ENCODE measurements at regions not wholly inside any gene's neighbourhood (a gene's known extent, or its start where the extent isn't known, plus 50 kb on each side); places are given as distances from the start of the nearest gene placed in this dataset.

DNA sequence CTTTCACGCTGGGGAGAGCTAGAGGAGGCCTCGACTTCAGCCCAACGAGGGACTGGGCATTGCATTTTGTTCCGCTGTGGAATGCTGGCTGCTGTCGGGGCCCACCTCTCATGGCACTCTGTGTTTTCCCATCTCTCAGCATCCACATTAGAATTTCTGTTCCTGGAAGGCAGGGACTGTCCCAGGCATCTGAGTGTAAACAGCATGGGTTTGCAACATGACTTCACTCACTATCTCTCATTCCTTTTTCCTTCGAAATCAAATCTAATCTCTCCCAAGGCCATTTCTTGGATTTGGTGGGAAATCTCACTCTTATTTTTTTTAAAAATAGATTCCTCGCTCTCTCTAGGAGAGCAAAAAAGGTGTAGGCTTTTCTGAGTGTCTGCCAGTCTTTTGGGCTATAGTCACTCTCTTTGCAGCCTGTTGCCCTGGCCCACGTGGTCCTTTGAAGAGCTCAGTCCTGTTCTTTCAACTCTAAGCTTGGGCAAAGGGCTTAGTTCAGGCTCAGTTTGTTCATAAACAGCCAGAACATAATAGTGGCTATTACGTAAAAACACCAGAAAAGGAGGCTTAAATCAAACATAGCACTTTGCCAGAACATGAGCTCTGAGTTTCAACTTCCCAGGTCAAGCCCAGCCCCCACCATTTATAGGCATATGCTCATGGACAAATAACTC, 284.6 kb upstream of the ZFP64 start:
- no peak for DNase-seq

DNA sequence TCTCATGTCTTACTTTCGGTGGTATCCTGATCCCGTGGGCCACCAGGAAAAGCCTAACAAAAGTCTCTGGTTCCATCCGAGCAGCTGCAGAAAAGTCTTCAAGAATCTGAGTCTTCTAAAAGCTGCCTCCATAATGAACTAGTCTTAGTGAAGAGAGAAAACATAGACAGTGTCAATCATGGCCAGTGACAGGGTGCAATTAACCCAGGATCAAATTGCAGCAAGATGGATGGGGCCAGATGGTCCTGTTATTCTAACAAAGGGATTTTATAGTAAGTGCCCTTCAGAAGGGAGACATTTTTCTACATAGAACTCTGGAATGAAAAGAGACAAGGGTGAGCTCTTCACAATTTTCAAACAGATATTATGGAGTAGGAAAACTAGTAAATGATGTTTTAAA, 281.6 kb upstream of the ZFP64 start:
- DNase-seq = peak; percentile 17 to 74 (median 29)

DNA sequence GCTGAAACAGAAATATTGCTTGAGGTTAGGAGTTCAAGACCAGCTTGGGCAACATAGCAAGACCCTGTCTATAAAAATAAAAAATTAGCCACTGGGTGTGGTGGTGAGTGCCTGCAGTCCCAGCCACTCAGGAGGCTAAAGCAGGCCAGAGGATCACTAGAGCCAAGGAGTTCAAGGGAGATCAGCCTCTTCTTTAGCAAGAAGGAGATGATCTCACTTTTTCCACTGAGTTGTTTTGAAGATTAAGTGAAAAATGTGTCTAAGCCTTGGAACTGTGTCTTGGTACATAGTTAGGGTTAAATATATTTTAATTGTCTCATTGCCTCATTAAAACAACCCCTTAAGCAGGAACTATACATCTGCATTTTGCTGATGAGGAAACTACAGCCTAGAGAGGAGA, 279.0 kb upstream of the ZFP64 start:
- no peak for DNase-seq

DNA sequence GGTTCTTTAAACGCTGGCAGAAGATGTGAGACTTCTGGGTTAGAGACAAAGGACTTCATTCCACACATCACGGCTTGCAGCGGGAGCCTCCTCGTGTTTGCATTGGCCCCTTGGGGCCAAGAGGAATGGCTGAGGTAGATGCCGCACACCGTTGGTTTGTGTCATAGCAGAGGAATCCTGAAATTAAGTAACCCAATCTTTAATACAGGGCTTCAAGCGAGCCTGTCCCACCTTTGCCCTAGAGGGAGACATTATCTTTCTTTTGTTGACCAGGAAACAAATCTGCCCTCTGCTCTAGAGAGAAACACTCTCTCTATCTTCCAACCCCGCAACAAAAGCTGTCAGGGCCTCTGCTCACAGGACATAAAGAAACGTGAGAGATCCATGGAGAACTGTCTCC, 277.5 kb upstream of the ZFP64 start:
- no peak for DNase-seq

DNA sequence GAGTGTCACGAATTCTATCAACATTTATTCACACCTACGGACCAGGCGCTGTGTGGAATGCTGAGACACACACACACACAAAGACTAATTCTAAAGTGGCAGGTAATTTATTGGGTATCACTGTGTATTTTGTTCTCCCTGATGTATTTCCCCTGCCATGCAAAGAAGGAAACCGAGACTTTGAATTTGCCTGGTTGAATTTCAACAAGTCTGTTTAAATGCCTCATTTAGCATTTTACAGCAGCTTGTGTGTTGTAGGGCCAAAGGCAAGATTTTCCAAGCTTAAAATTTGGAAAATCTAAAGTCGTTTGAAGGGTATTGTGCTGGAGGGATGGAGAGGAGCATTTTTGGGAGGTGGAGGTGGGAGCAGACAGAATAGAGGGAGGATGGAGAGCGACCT, 274.4 kb upstream of the ZFP64 start:
- DNase-seq = no peak

DNA sequence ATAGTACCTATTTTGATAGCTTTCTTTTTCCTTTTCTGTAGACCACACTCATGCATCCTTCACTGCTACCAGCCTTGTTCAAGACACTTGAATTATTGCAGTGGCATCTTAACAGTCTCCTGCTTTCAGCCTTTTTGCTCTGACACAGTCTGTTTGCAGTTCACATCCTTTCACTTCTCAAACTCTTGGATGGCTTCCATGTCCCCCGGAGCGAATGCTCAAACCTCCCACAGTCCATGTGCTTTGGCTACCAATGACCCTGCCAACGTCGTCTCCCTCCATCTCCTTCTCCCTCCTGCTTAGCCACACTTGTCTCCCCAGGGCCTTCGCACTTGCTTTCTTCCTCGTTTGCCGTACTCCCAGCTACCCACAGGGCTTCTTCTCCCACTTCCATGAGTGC, 270.0 kb upstream of the ZFP64 start:
- DNase-seq = no peak

DNA sequence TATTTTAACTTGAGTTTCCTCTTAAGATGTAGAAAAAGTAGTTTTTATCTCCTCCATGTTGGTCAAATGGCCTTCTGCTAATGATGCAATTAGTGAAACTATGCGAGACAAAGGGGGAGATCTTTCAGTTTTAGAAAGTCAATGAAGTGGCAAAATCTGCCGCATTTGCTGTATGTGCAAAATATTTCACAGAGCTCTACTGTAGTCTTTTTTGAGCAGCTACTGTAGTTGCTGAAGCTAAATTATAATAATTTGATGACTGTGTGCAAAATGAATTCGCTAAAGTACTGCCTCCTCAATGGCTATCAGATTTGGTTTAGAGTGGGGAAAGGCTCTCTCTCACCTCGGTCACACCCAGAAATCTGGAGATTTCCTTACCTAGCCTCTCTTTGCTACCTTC, 267.6 kb upstream of the ZFP64 start:
- no peak for DNase-seq

DNA sequence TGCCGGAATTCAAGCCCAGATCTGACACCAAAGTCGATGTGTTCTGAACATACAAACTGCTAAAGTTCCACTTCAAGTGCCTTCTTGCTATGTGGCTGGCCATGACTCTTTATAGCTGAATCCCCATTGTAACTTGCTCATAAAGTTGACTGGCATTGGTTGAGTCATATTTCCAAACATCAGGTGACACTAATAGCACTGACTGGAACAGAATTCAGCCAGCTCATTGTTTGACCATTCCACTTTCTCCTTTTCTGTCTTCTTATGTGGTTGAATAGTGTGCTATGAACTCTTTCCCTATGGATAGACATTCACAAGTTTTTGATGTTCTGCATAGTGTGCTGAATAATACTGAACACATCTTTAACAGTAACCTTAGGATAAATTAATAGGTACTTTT, 266.2 kb upstream of the ZFP64 start:
- DNase-seq = no peak

DNA sequence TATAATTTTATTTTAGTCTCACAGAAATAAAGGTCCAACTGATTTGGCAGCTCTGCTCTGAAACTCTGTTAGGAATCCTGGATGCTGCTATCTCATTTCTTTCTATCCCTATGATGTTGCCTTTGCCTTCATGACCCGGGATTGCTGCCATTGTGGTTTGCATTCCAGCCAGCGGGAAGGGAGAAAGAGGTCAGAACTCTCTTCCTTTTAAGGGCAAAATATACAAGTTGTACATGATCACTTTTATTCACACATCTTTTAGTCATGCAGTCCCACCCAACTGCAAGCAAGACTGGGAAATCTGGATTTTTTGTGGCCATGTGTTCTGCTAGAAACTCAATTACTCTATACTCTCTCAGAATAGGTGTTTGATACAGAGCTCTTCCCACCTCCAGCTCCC, 263.1 kb upstream of the ZFP64 start:
- DNase-seq = no peak

DNA sequence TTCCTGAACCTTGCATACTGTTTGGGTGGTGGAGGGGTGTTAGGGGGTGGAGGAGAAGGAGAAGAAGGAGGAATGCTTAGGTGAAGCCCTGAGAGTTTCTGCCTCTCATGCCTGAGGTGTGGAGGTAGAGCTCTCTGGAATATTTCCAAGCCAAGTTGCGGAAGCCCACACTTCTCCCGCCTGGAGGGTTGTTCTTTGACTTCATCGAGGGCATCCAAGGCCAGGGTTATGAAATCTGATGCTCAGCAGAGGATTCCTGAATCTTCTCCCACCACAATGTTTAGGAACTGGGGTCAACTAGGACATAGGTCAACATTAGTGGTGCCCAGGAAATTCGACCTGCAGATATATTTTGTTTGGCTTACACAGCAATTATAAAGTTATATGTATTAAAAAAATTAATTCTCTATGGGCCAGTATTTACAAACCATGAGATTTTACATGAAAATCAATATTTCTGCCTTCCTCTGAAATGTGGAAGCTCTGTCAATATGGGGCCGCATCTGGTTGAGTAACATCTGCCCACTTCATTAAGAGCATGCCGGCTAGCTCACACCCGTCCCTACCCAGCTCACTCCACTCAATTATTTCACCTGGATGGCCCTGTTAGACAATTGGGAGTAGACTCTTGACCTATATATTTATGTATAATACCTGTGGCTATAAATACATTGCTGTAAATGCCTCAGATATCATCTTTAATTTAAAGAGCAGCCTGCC, 257.1 kb upstream of the ZFP64 start:
- DNase-seq = peak in 2 of 3 experiments; percentile 1 to 36

DNA sequence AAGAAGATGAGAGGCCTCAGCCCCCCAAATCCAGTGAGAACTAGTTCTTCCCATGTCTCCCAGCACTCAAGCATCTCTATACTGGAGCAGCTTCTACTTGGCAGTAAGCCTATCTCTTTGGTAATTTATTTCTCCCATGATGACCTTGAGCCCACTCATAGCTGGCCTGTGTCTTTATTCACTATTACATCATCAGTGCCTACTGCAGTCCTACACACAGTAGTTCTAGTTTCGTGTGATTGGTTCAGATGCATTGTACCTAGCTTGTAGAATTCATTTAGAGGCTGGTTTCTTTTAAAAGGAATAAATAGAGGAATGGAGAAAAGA, 255.6 kb upstream of the ZFP64 start:
- DNase-seq = no peak

DNA sequence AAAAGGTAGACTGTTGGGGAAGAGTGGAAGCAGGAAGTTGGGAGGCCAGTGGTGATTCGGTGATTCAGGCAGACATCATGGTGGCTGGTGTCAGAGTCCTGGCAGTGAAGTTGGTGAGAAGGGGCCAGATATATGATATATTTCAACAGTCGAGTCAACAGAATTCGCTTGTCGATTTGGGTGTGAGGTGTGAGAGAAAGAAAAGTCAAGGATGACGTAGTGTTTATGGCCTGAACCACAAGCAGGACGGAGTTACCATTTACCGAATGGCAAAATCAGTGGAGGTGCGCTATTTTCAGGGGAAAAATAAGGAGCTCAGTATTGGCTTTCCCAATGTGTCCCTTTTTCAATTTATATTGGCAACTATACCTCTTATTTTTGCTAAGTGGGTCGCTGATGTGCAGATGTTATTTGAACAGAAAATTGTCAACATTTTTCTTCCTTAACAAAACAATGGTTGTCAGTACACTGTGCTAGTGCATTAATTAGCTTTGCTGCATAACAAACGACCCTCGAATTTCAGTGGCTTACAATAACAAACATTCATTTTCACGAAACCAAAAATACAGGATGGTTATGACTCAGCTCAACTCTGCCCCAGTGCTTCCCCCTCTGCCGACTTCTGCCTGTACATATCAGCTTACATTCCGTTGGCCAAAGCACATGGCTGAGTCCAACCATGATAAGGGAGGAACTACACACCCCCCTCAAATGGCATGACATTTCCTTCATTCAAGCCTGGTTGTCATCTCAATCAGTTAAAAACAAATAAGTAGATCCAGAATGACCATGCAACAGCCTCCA, 255.0 kb upstream of the ZFP64 start:
- DNase-seq = no peak

DNA sequence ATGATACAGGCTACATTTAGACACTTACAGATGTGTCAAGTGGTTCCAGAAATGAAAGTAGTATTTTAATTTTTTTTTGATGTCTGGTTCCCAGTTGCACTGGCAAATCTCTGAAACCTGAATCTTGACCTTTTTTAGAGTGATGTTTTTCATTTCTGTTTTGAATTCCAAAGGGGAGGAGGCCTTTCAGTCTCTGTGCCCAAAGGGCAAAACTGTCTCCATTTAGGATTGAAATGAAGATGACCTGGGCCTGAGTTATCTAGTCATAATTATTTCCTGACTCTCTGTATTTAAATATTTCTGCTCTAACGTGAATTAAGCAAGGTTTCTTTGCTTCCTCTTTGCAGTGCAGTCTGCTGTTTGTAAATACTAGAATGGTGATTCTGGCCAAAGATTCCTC, 252.9 kb upstream of the ZFP64 start:
- no peak for DNase-seq

DNA sequence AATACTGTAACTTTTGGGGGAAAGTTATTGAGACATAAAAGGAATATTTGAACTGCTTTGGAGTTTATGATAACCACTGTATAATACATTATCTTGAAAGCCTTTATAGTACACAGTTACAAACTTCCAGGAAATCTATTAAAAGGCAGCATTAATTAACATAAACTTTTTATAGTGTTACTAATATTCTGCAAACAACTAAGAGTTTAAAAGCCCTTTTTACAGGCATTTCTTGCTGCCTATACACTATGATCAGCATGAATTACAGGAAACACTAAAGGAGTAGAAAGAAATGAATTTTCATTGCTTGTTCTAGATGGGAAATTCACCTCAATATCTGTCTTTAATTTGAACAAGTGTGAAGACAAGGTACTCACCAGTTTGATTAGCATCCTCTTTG, 252.3 kb upstream of the ZFP64 start:
- no peak for DNase-seq

DNA sequence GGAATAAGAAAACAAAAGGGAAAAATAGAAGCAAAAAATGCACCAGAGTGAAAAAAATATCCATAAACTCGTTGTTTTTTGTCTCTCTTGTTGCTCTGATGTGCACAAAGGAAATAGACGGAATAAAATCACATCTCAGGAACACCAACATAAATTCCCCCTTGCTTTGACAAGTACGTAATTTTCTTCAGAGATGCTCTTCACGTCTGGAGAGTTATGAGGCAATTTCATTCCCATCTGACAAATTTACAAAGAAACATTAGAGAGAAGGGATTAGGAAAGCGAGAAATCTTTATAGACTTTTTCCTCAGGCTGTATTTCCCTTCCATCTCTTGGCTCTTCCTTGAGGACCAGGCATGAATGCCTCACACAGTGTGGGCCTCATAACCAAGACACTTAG, 250.1 kb upstream of the ZFP64 start:
- DNase-seq = no peak

DNA sequence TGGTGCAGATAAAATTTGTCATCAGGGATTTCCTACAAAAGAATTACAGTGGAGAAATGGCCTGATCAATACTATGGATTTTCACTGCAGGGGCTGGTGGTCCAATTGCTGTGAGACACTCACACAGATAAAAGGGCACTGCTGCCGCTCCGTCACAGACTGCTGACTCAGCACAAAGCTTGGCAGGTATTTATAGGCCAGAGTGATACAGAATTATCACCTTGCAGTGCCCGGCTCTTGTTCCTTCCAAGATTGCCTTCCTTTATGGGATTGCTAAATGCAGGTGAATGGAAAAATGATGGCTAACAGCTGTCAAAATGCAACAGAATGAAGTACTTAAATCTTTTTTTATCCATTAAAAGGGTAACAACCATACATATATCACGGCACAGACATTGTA, 247.8 kb upstream of the ZFP64 start:
- DNase-seq = no peak

DNA sequence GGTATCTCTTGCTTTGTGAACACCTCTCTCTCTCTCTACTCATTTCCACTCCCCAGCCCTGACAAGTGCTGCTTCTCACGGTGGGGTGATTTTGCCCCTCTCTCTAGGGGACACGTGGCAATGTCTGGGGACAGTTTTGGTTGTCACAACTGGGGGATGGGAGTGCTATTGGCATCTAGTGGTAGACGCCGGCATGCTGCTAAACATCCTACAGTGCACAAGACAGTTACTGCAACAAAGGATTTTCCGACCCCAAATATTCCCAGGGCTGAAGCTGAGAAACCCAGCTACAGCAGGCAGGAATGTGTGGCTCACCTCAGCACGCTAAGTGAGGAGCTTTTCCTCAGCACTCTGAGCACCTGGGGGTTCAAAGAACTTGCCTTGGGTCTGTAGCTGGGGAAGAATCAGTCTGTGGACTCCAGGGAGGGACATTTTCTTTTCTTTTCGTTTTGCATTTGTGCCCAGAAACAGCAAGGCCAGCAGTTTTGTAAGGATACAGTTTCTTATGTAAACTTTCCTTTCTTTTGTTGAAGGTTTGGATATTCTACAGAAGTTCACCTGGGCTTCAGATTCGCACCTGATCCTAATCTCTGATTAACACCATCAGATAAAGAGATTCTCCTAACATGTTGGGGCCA, 246.9 kb upstream of the ZFP64 start:
- no peak for DNase-seq

DNA sequence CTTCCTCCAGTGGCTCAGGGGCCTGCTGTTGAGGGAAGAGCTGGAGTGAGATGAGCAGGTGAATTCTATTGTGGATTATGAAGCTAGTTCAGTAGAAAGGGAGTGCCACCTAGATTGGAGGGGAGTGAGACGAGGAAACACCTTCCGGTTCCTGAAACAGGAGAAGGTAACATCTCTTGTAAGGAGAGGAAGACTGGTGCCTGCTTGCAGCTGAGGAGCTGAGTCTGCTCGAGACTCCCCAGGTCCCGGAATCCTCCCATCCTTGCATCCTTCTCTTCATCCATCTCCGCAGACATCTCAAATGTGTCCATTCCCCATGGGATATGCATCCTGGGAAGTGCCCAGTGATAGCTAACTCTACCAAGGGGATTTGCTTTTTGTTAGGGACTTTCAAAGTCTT, 242.9 kb upstream of the ZFP64 start:
- DNase-seq = no peak

DNA sequence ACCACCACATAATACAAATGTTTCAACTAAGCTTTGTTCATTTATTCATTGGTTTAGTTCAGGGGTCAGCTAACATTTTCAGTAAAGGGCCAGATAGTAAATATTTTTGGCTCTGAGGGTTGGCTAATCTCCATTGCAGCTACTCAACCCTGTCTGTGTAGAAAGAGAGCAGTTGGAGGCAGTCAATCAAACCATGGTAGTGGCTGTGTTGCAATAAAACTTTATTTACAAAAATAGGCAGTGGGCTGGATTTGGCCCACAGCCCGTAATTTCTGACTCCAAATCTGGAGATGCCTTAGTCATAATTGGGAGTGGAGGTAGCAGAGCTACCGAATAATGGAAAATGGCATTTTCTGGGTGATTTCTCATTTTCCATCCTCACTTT, 242.5 kb upstream of the ZFP64 start:
- DNase-seq = no peak

DNA sequence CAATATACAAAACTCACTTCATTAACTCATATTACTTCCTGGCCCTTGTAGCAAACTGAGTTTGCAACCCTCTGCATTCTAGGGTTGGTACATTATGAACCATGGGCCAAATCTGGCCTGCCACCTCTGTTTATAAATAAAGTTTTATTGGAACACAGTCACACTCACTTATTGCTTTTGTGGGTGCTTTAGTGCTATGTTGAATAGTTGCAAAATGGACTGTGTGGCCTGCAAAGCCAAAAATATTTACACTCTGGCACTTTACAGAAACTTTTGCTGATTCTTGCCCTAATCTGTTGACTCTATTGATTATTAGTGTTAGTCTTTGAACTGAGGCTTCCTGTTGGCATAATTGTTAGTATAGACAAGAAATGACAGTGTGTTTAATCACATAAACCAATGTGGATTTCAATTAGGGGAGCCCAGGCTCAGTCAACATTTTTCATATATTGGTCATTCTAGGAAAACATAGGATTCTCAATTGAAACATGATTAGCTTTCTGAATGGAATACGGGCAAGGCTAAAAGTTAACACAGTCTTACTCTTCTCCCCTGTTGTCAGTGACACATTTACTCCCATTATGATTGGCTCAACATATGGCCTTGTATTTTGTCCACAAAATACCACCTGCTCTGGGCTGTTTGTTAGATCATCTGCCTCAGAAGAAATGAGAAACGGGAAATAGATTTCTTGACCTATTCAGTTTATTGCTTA, 241.9 kb upstream of the ZFP64 start:
- no peak for DNase-seq

DNA sequence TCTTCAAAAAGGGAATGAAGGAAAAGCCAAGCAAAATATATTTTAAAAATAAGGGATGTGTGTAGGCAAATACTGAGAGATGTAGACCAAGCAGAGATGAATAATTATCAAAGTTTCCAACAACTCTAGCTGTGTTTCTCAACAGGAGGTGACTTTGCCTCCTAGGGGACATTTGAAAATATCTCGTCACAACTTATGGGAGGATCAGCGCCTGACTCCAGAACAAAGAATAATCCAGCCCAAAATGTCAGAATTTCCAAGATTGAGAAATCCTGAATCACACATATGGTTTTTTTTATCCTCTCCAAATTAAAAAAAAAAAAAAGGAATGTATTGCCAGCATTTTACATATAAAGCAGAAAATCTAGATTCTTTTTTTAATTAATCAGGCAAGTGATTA, 241.2 kb upstream of the ZFP64 start:
- DNase-seq = no peak

DNA sequence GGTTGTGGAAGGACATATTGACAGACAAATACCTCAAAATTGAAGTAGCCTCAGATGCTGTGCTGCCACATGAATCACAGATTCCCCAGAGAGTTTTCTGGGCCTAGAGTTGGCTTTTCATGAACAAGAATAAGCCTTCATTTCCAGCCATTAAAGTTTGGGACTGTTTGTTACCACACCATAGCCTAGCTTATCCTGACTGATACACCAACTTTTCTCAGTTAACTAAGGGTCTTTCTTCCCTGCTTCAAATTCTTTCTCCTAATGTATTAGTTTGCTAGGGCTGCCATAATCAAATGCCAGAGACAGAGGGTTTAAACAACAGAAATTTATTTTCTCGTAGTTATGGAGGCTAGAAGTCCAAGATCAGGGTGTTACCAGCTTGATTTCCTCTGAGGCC, 237.4 kb upstream of the ZFP64 start:
- DNase-seq = no peak

DNA sequence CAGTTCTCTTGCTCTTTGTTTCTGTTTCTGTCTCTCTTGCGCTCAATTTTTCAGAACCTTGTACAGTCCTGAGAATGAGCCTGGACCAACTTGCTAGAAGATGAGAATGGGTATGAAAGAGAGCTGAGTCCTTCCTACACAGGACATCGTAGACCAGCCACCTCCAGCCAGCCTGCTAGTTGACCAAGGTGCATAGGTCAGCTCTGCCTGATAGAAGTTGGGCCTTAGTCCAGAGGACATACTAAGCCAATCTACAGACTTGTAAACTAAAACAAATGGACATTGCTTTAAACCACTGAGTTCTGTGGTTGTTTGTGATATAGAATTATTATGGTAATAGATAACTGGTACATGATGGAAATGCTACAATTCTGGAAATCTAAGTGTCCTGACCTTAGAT, 236.4 kb upstream of the ZFP64 start:
- DNase-seq = no peak

Data from NCI-H1417 (cell line).